DND-41 (cell line): ENCODE measurements at regions not wholly inside any gene's neighbourhood (a gene's known extent, or its start where the extent isn't known, plus 50 kb on each side); places are given as distances from the start of the nearest gene placed in this dataset.

Experiments
- ATAC-seq: fragments of 200-7000 bp; cut with Tn5 transposase; 3 replicates; pipeline ENCODE4 v1.9.1; 2021; ENCODE audit warnings: low read depth; ENCODE audit not compliant: insufficient read depth
- DNase-seq: peaks from one replicate; pipeline ENCODE4 v3.0.0-alpha.2; 2020
- H2AFZ ChIP-seq: 2 replicates; pipeline ENCODE4 v1.6.0; 2012; ENCODE audit warnings: low read depth, low read length
- H3K27ac ChIP-seq: 2 replicates; pipeline ENCODE4 v1.5.1; 2012; ENCODE audit warnings: low read length, inconsistent platforms
- H3K27me3 ChIP-seq: fragments of 200-600 bp; sonication (generic); 2 replicates; pipeline ENCODE4 v1.6.0; 2012; ENCODE audit warnings: low read length, mild to moderate bottlenecking, inconsistent platforms; ENCODE audit not compliant: insufficient read depth, poor library complexity
- H3K36me3 ChIP-seq: 2 replicates; pipeline ENCODE4 v1.5.1; 2012; ENCODE audit warnings: low read length, inconsistent platforms; ENCODE audit not compliant: insufficient read depth
- H3K4me1 ChIP-seq: 2 replicates; pipeline ENCODE4 v1.5.1; 2012; ENCODE audit warnings: mild to moderate bottlenecking, low read length; ENCODE audit not compliant: insufficient read depth
- H3K4me2 ChIP-seq: 2 replicates; pipeline ENCODE4 v1.6.0; 2012; ENCODE audit warnings: mild to moderate bottlenecking, moderate library complexity, low read length, inconsistent platforms; ENCODE audit not compliant: insufficient read depth
- H3K4me3 ChIP-seq, 2 experiments: fragments of 200-600 bp in 1 of 2; shearing (Covaris generic) in 1 of 2; 2 replicates each; pipeline ENCODE4 v1.5.1; 2012 to 2016; ENCODE audit warnings: inconsistent platforms in 2 of 2, low read length in 2 of 2, mild to moderate bottlenecking in 2 of 2, low read depth in 1 of 2, moderate library complexity in 1 of 2
- H3K79me2 ChIP-seq: 2 replicates; pipeline ENCODE4 v1.6.0; 2012; ENCODE audit warnings: low read length, inconsistent platforms; ENCODE audit not compliant: insufficient read depth
- H3K9ac ChIP-seq: 2 replicates; pipeline ENCODE4 v1.6.0; 2012; ENCODE audit warnings: low read depth, mild to moderate bottlenecking, inconsistent platforms, low read length, moderate library complexity
- H3K9me3 ChIP-seq: 2 replicates; pipeline ENCODE4 v1.5.1; 2012; ENCODE audit warnings: low read length, moderate library complexity, mild to moderate bottlenecking, inconsistent platforms; ENCODE audit not compliant: insufficient read depth, severe bottlenecking
- H4K20me1 ChIP-seq: 2 replicates; pipeline ENCODE4 v1.6.0; 2012; ENCODE audit warnings: low read length; ENCODE audit not compliant: insufficient read depth
- CTCF ChIP-seq: IDR thresholded peaks from 2 replicates; pipeline ENCODE4 v1.5.1; 2012; ENCODE audit warnings: borderline replicate concordance, low read length, moderate library complexity, mild to moderate bottlenecking; ENCODE audit not compliant: poor library complexity, severe bottlenecking; ENCODE audit errors: extremely low read depth
- EZH2 ChIP-seq: IDR thresholded peaks from 3 replicates; pipeline ENCODE4 v1.6.1; 2012; ENCODE audit warnings: borderline replicate concordance, low read depth, mild to moderate bottlenecking, moderate library complexity, low read length, inconsistent platforms; ENCODE audit not compliant: severe bottlenecking

GRCh38 chr10:108260383-108260906 lies 1095.9 kb upstream of the SORCS1 start:
- Histone ChIP-seq H3K27me3 (no peaks in the 10 kb centered on the region), H3K9ac (no peak overlapping the region), H3K9me3 (no peaks in the 10 kb centered on the region), H3K4me1 (no peaks in the 10 kb centered on the region), H3K36me3 (no peaks in the 10 kb centered on the region), H3K79me2 (no peaks in the 10 kb centered on the region), H3K4me3 (no peak overlapping the region), H3K4me2 (no peak overlapping the region), H4K20me1 (no peaks in the 10 kb centered on the region), H3K27ac (no peak overlapping the region), H2AFZ (no peak overlapping the region)
- ATAC-seq (no peak), DNase-seq (no peak)
- no peak for TF ChIP-seq EZH2
- no peak for TF ChIP-seq CTCF

- no peak for ATAC-seq
- H3K4me1 ChIP-seq: no peaks in the 10 kb centered on the region
- no peak for DNase-seq
- H3K27ac ChIP-seq: no peak overlapping the region
- no peaks in the 10 kb centered on the region for H3K36me3 ChIP-seq
- H2AFZ ChIP-seq: no peak overlapping the region
- H3K79me2 ChIP-seq: no peaks in the 10 kb centered on the region
- no peaks in the 10 kb centered on the region for H3K27me3 ChIP-seq
- no peak overlapping the region for H3K9ac ChIP-seq
- TF ChIP-seq EZH2: no peak
- TF ChIP-seq CTCF: no peak
- H3K4me2 ChIP-seq: no peak overlapping the region
- H3K4me3 ChIP-seq: no peak overlapping the region
- H3K9me3 ChIP-seq: no peaks in the 10 kb centered on the region
- no peaks in the 10 kb centered on the region for H4K20me1 ChIP-seq
Measured at GRCh38 chr10:108254089-108254488, 1089.6 kb upstream of the SORCS1 start.

- no peaks in the 10 kb centered on the region for H4K20me1 ChIP-seq
- H3K79me2 ChIP-seq: no peaks in the 10 kb centered on the region
- DNase-seq (no peak), ATAC-seq (no peak)
- no peak overlapping the region for H3K4me3 ChIP-seq
- H3K27ac ChIP-seq: no peak overlapping the region
- no peaks in the 10 kb centered on the region for H3K4me1 ChIP-seq
- no peaks in the 10 kb centered on the region for H3K36me3 ChIP-seq
- H3K9me3 ChIP-seq: no peaks in the 10 kb centered on the region
- H3K9ac ChIP-seq: no peak overlapping the region
- H3K27me3 ChIP-seq: no peaks in the 10 kb centered on the region
- H2AFZ ChIP-seq: no peak overlapping the region
- no peak for TF ChIP-seq EZH2
- TF ChIP-seq CTCF: no peak
- no peak overlapping the region for H3K4me2 ChIP-seq
Measured at GRCh38 chr10:108252771-108253170, 1088.3 kb upstream of the SORCS1 start.
